DND-41 (cell line): ENCODE measurements at regions not wholly inside any gene's neighbourhood (a gene's known extent, or its start where the extent isn't known, plus 50 kb on each side); places are given as distances from the start of the nearest gene placed in this dataset.
"Not testable (repeated sequence)": the region's sequence is repeated elsewhere in the genome, so short reads cannot be mapped to it uniquely, and the experiment has no call there.

Source experiments
- CTCF ChIP-seq: IDR thresholded peaks from 2 replicates; pipeline ENCODE4 v1.5.1; 2012; ENCODE audit warnings: borderline replicate concordance, low read length, moderate library complexity, mild to moderate bottlenecking; ENCODE audit not compliant: poor library complexity, severe bottlenecking; ENCODE audit errors: extremely low read depth
- EZH2 ChIP-seq: IDR thresholded peaks from 3 replicates; pipeline ENCODE4 v1.6.1; 2012; ENCODE audit warnings: borderline replicate concordance, low read depth, mild to moderate bottlenecking, moderate library complexity, low read length, inconsistent platforms; ENCODE audit not compliant: severe bottlenecking

GRCh38 chr2:147592784-147593183 lies 252.0 kb upstream of the ACVR2A start:
- TF ChIP-seq CTCF, EZH2: not testable (repeated sequence)
